H9 (cell line): ENCODE measurements at regions not wholly inside any gene's neighbourhood (a gene's known extent, or its start where the extent isn't known, plus 50 kb on each side); places are given as distances from the start of the nearest gene placed in this dataset.

Experiments
- DNase-seq: peaks from one replicate; pipeline ENCODE4 v3.0.0-alpha.2; 2017
- H2AFZ ChIP-seq: one replicate; pipeline ENCODE4 v1.6.1; 2013; ENCODE audit warnings: mild to moderate bottlenecking, low read length, control low read depth, moderate library complexity
- H2AK5ac ChIP-seq: 2 replicates; pipeline ENCODE4 v1.6.1; 2013; ENCODE audit warnings: low read length, control low read depth, mixed read lengths; ENCODE audit not compliant: insufficient read length
- H2BK120ac ChIP-seq: one replicate; pipeline ENCODE4 v1.6.1; 2013; ENCODE audit warnings: low read depth, mild to moderate bottlenecking, low read length, control low read depth, inconsistent platforms; ENCODE audit not compliant: poor library complexity, severe bottlenecking
- H2BK12ac ChIP-seq: 2 replicates; pipeline ENCODE4 v1.6.1; 2013; ENCODE audit warnings: low read length, control low read depth, mixed read lengths, low read depth; ENCODE audit not compliant: insufficient read length
- H2BK15ac ChIP-seq: 2 replicates; pipeline ENCODE4 v1.6.1; 2013; ENCODE audit warnings: low read depth, low read length, control low read depth
- H2BK20ac ChIP-seq: one replicate; pipeline ENCODE4 v1.6.1; 2013; ENCODE audit warnings: low read depth, mild to moderate bottlenecking, low read length, control low read depth, inconsistent platforms; ENCODE audit not compliant: poor library complexity, severe bottlenecking
- H2BK5ac ChIP-seq: 2 replicates; pipeline ENCODE4 v1.6.1; 2013; ENCODE audit warnings: low read length, control low read depth, mixed read lengths; ENCODE audit not compliant: insufficient read length
- H3K14ac ChIP-seq: 2 replicates; pipeline ENCODE4 v1.6.1; 2013; ENCODE audit warnings: low read length, control low read depth; ENCODE audit not compliant: insufficient read depth
- H3K18ac ChIP-seq: 2 replicates; pipeline ENCODE4 v1.6.1; 2013; ENCODE audit warnings: low read depth, mild to moderate bottlenecking, mixed read lengths, low read length, control low read depth; ENCODE audit not compliant: insufficient read length
- H3K23ac ChIP-seq: 2 replicates; pipeline ENCODE4 v1.6.1; 2013; ENCODE audit warnings: low read length, control low read depth, mixed read lengths, low read depth; ENCODE audit not compliant: insufficient read length
- H3K23me2 ChIP-seq: 2 replicates; pipeline ENCODE4 v1.6.1; 2013; ENCODE audit warnings: low read depth, mild to moderate bottlenecking, mixed read lengths, low read length, control low read depth; ENCODE audit not compliant: insufficient read length, poor library complexity, severe bottlenecking
- H3K27ac ChIP-seq: 2 replicates; pipeline ENCODE4 v1.5.1; 2013; ENCODE audit warnings: low read length, control low read depth, mixed read lengths, low read depth; ENCODE audit not compliant: insufficient read length
- H3K27me3 ChIP-seq: 2 replicates; pipeline ENCODE4 v1.6.1; 2013; ENCODE audit warnings: low read length, control low read depth, inconsistent platforms; ENCODE audit not compliant: insufficient read depth
- H3K4ac ChIP-seq: 2 replicates; pipeline ENCODE4 v1.6.1; 2013; ENCODE audit warnings: low read depth, mild to moderate bottlenecking, control low read depth, inconsistent platforms, low read length, moderate library complexity
- H3K4me1 ChIP-seq: 2 replicates; pipeline ENCODE4 v1.6.1; 2013; ENCODE audit warnings: low read length, control low read depth, inconsistent platforms; ENCODE audit not compliant: insufficient read depth
- H3K4me2 ChIP-seq: 2 replicates; pipeline ENCODE4 v1.6.1; 2013; ENCODE audit warnings: low read length, control low read depth, mixed read lengths; ENCODE audit not compliant: insufficient read length, insufficient read depth
- H3K56ac ChIP-seq: 2 replicates; pipeline ENCODE4 v1.6.1; 2013; ENCODE audit warnings: low read depth, mild to moderate bottlenecking, mixed read lengths, low read length, control low read depth; ENCODE audit not compliant: insufficient read length
- H3K79me1 ChIP-seq: 2 replicates; pipeline ENCODE4 v1.6.1; 2013; ENCODE audit warnings: low read depth, mild to moderate bottlenecking, moderate library complexity, low read length, control low read depth, inconsistent platforms; ENCODE audit not compliant: insufficient read depth, poor library complexity, severe bottlenecking
- H3K79me2 ChIP-seq: 2 replicates; pipeline ENCODE4 v1.6.1; 2013; ENCODE audit warnings: low read length, control low read depth, inconsistent platforms; ENCODE audit not compliant: insufficient read depth
- H3K9ac ChIP-seq: 2 replicates; pipeline ENCODE4 v1.6.1; 2013; ENCODE audit warnings: low read length, control low read depth, mixed read lengths; ENCODE audit not compliant: insufficient read length; ENCODE audit errors: extremely low read depth
- H3K9me3 ChIP-seq: one replicate; pipeline ENCODE4 v1.6.1; 2013; ENCODE audit warnings: low read depth, low read length, inconsistent platforms; ENCODE audit not compliant: control insufficient read depth
- H3T11ph ChIP-seq: one replicate; pipeline ENCODE4 v1.6.1; 2013; ENCODE audit warnings: mild to moderate bottlenecking, low read length, control low read depth, inconsistent platforms
- H4K20me1 ChIP-seq: one replicate; pipeline ENCODE4 v1.6.1; 2013; ENCODE audit not compliant: control insufficient read depth, insufficient read length, insufficient read depth
- H4K5ac ChIP-seq: 2 replicates; pipeline ENCODE4 v1.6.1; 2013; ENCODE audit warnings: low read depth, mild to moderate bottlenecking, mixed read lengths, low read length, control low read depth; ENCODE audit not compliant: insufficient read length
- H4K8ac ChIP-seq: replicated peaks from 2 replicates; pipeline ENCODE4 v1.6.1; 2013; ENCODE audit warnings: low read length, control low read depth, mixed read lengths, low read depth; ENCODE audit not compliant: insufficient read length
- H4K91ac ChIP-seq: 2 replicates; pipeline ENCODE4 v1.6.1; 2013; ENCODE audit warnings: low read depth, mild to moderate bottlenecking, moderate library complexity, mixed read lengths, low read length, control low read depth; ENCODE audit not compliant: insufficient read length
- H3K27ac Mint-ChIP-seq, 3 experiments: 2 replicates in 2 of 3; 3 replicates in 1 of 3; pipeline ENCODE4 v1.8.0; 2020 to 2021; ENCODE audit warnings: mixed read lengths in 3 of 3, mild to moderate bottlenecking in 1 of 3, moderate library complexity in 1 of 3
- H3K27me3 Mint-ChIP-seq: 2 replicates; pipeline ENCODE4 v1.8.0; 2021; ENCODE audit warnings: low read depth, mild to moderate bottlenecking, moderate library complexity, mixed read lengths
- H3K36me3 Mint-ChIP-seq, 3 experiments: 2 replicates in 2 of 3; 3 replicates in 1 of 3; pipeline ENCODE4 v1.8.0; 2020 to 2021; ENCODE audit warnings: low read depth in 3 of 3, mixed read lengths in 3 of 3; ENCODE audit not compliant: insufficient read depth in 1 of 3
- H3K4me1 Mint-ChIP-seq, 2 experiments: 2 replicates each; pipeline ENCODE4 v1.8.0; 2020; ENCODE audit warnings: mixed read lengths in 2 of 2
- H3K4me3 Mint-ChIP-seq, 2 experiments: 2 replicates in 1 of 2; 3 replicates in 1 of 2; pipeline ENCODE4 v1.8.0; 2020 to 2021; ENCODE audit warnings: mild to moderate bottlenecking in 2 of 2, mixed read lengths in 2 of 2, moderate library complexity in 1 of 2
- H3K9me3 Mint-ChIP-seq, 2 experiments: 2 replicates in 1 of 2; 3 replicates in 1 of 2; pipeline ENCODE4 v1.8.0; 2020; ENCODE audit warnings: mild to moderate bottlenecking in 2 of 2, mixed read lengths in 2 of 2, moderate library complexity in 1 of 2
- CTCF ChIP-seq: fragments of 200-600 bp; sonication (generic); conservative IDR thresholded peaks from 3 replicates; pipeline ENCODE4 v1.8.0; 2021; ENCODE audit warnings: antibody characterized with exemption, mild to moderate bottlenecking
- WGBS: extraction: QIAGEN DNeasy Blood & Tissue Kit; methylation state at CpG from one replicate; pipeline ENCODE4 v1.1.7; 2013; ENCODE audit warnings: missing lambda C conversion rate, low lambda C conversion rate, mixed read lengths; ENCODE audit not compliant: insufficient read length; ENCODE audit errors: extremely low coverage; 5-methylcytosine and 5-hydroxymethylcytosine counted together

- H3K36me3 Mint-ChIP-seq: no peaks in the 10 kb centered on the region
- no peak for DNase-seq
- no peak overlapping the region for H2AK5ac ChIP-seq
- H3K23ac ChIP-seq: no peak overlapping the region
- H3K27me3 ChIP-seq: no peaks in the 10 kb centered on the region
- no peak overlapping the region for H4K8ac ChIP-seq
- H3T11ph ChIP-seq: no peak overlapping the region
- H3K9me3 ChIP-seq: no peaks in the 10 kb centered on the region
- no peak overlapping the region for H2AFZ ChIP-seq
- H2BK120ac ChIP-seq: no peak overlapping the region
- H3K4me1 ChIP-seq: no peaks in the 10 kb centered on the region
- no peak overlapping the region for H3K4me2 ChIP-seq
- no peaks in the 10 kb centered on the region for H3K79me1 ChIP-seq
- no peak overlapping the region for H3K27ac ChIP-seq
- H3K4ac ChIP-seq: no peak overlapping the region
- WGBS: no CpG with 5 or more reads among the region's 1 CpG
- H2BK15ac ChIP-seq: no peak overlapping the region
- TF ChIP-seq CTCF: no peak
- no peaks in the 10 kb centered on the region for H3K27me3 Mint-ChIP-seq
- H3K27ac Mint-ChIP-seq: no peak overlapping the region
- no peak overlapping the region for H3K18ac ChIP-seq
- no peaks in the 10 kb centered on the region for H3K23me2 ChIP-seq
- H3K56ac ChIP-seq: no peak overlapping the region
- no peak overlapping the region for H3K9ac ChIP-seq
- H3K4me1 Mint-ChIP-seq: peaks cover 3 to 7% of the 10 kb centered on the region in 2 experiments; a peak in 3 of 4 replicates
- no peak overlapping the region for H4K5ac ChIP-seq
- no peak overlapping the region for H2BK12ac ChIP-seq
- no peak overlapping the region for H4K91ac ChIP-seq
- no peak overlapping the region for H2BK5ac ChIP-seq
- no peaks in the 10 kb centered on the region for H3K9me3 Mint-ChIP-seq
- H4K20me1 ChIP-seq: no peaks in the 10 kb centered on the region
- H2BK20ac ChIP-seq: no peak overlapping the region
- H3K14ac ChIP-seq: no peak overlapping the region
- no peaks in the 10 kb centered on the region for H3K79me2 ChIP-seq
- no peak overlapping the region for H3K4me3 Mint-ChIP-seq
These were observed 556.3 kb upstream of the ANO3 start for GRCh38 chr11:25775603-25776002.
